ENCODE measurements at regions not wholly inside any gene's neighbourhood (a gene's known extent, or its start where the extent isn't known, plus 50 kb on each side); places are given as distances from the start of the nearest gene placed in this dataset.

DNA sequence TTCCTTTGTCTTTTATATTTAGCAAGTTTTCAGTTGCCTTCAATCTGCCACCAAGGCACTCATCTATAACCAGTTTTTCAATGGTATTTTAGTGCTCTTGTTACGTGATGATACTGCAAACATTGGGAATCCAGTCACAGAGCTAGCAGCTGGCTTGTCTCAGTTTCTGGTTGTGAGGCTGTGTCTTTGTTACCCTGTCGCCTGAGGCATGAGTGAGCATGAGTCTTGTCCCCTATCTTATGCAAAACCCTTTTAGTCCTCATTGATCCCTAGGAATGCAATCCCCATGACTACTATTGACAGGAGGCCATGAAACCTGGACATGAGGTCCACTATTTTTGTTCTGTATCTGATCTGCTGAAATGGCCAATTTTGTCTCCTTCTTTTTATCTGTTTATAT, 391.0 kb downstream of the LMO7 start:
- DNase-seq: no peak

DNA sequence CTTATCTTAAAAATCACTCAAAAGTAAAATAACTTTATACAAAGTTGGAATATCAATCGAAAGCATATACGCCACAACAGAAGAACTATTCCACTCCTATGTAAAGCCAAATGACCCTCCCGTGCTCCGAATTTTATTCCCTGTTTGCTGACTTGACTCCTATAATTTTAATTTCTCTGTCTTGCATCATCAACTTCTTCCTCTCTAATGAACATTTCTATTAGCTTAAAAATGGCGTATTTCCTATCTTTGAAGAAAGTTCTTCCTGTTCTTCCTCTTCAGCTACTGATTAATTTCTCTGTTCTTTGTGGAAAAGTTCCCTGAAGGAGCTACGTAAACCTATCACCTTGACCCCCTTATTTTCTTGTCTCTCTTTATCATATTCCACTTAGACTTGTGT, 389.3 kb downstream of the LMO7 start:
- no peak for DNase-seq

DNA sequence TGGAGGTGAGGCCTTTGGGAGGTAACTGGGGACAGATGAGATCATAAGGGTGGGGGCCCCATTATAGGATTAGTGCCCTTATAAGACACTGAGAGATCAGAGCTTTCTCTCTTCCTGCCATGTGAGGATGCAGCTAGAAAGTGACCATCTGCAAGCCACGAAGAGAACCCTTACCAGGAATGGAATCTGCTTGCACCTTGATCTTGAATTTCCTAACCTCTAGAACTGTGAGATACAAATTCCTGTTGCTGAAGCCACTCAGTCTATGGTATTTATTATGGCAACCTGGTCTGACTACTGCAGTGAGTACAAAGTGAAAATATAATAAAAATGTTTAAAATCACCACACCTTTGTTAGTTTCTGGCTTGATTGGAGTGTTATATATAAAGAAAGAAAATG, 388.0 kb downstream of the LMO7 start:
- DNase-seq: no peak

DNA sequence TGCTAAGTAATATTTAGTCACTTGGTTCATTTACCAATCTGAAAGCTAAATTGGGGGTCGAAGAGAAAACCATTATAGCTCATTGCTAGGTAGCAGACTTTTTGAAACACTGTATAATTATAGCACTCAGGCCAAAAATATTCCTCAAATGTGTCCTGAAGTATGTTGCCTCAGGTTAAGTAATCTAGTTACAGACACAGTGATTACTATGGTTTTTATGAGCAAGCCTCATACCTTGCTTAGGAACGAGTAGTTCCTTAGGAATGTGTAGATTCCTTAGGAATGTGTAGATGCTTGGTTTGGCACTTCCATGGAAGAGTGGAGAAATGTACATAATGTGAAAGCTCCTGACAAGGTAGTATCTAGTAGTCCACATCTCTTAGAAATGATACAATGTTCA, 387.5 kb downstream of the LMO7 start:
- no peak for DNase-seq

DNA sequence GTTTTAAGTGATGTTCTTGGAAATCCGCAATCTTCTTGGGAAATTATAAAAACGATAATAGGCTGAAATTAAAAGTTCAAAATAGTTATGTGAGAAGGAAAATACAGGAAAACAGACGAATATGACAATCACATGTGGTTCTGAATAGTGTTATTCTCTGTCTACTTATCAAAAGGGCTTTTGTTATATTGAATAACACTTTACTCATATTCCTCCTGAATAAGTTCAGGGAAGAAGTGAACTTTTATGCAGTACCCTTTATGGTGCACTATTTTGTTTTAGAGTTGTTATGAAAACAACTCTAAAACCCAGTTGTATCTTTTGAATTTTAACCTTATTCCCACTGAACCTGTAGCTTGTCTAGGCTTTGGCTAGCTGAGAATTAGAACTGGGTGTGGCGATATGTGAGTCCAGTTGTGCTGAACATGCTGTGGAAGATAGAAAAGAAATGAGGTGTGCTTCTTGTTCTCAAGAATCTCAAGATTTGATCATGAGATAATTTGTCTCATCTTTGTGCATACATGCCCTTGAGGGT, 384.4 kb downstream of the LMO7 start:
- DNase-seq: no peak

DNA sequence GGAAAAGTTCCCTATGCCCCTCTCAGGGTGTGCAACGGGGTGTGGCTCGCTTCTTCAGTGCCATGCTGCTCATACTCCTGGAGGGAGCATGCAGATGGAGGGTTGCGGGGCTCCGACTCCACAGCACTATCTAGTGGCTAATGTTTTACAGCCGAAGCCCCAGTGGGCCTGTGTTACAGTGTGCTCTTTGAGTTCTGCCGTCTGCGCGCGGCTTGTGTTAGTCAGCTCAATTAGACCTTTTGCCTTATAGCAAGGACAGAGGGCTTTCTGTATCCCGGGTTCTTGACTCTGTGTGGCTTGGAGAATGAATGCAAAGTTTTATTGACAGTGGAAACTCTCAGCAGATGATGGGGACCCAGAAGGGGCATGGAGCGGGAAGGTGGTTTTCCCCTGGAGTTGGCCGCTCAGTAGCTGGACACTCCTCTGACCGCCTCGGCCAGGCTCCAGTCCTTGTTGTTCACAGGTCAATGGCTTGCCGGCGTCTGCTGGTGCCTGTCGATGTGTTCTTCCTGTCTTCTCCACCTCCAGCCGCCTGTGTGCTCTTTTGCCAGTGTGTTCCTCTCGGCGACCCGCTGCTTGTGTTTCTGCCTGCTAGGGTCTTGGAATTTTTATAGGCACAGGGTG, 383.4 kb downstream of the LMO7 start:
- DNase-seq: no peak

DNA sequence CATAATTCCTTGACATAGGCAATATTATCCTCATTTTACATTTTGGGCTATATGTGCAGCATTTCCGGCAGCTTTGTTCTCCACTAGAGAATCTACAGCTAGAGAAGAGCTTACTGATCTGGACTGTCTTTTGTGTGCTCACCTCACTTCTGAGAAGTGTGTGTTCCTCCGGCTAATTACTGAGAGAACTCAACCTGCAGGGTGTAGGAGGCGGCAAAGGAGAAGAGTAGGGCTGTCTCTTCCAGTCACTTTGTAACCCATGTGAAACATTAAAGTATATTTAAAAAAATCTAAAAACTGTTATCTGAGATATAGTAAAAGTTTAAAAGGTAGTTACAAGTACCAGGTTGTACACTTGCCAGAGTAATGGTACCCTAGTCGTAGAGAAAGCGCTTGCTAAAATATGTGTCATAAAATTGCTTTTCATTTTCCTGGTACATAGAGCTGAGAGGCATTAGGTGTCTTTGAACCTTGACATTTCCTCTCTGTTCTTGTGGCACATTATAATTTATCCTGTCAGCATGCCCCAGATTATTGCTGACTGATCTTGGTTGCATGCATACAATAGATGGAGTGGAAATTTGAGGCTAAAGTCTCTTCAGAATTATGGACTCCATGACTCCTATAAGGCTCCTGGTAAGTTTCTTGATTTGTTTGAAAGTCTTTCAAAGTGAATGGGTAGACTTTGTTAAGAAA, 381.9 kb downstream of the LMO7 start:
- DNase-seq: no peak

DNA sequence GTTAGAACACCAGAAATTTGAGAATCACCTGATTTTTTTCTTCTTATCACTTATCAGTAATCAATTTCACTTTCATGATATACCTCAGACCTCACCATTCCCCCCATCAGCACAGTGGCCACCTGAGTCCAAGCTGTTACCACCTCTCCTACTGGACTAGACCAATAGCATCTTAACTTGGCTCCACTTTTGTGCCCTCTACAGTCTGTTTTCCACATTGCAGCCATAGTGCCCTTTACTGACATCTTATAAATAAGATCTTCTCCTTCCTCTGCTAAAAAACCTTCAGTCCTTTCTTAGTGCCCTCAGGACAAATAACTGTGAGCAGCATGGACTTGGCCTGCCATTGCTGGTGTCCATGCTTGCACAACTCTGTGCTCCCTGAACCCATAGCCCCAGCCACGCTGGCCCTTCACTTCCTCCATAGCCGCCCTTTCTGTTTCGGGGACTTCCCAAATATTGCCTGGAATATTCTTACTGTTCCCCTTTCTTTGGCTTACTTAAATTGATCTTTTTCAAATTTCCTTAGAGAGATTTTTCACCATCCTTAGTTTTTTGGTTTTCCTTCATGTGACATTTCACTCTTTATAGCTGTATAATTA, 380.8 kb downstream of the LMO7 start:
- peak; percentile 31 for DNase-seq

DNA sequence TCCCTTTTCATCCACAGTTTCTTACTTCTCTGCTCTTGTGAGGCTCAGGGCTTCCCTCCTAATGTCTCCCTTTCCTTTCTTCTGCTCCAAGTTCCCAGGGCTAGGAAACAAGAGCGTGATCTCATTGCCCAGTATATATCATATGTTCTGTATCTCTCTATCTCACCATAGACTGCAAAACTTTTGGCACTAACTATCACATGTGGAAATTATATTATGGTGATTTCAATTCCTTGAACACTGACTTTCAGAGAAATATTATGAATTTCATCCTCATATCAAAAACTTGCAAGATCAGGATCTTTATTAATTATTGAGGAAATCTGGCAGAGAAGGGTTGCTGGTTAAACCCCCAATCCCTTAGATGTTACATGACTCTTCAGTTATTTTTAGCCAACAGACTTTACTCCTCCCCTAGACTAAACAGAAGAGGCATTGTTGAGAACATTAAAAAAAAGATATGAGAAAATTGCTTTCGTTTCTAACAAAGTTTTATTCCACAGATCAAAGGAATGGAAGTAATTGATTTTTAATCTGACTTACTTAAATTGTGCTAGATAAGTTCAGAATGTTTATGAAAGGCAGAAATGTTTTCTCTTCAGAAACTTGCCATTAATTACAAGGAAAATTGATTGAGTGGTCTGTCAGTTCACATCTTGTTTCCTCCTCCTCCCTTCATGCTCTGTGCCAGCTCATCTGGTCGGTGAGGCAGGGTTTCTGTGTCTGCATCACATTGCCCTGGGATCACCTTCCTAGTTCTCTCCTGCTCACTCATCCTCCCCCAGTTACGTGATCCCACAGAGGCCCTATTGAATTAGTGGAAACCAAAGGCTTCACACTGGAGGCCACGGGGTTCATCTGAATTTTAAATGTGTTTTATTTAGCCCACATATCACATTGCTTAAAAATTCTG, 378.5 kb downstream of the LMO7 start:
- no peak for DNase-seq

DNA sequence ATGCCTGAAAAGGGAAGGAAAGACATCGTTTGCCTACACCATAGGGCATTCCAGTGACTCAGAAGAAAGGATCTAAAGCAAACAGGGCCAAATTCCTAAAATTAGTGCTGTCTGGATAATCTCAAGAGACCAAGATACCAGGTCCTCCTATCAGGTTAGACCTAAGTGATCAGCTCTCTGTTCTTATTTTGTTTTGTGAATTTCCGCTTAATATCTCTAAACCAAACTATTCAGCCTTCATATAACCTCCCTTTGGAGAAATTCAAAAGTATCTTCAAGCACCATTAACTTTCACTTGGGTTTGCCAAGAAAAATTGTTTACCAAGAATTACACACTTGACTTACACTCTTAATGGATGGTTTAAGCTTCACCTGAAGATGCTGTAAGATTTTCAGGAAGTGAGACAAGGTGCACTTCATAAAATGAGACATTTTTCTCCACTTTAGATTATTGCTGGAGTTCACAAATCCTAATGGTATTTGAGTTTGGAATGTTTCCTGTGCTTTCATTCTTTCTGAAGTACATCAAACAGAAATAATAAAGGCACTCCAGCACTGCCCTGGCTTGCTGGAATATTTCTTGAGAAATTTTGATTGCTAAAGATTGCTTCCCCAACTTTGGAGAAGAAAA, 376.1 kb downstream of the LMO7 start:
- no peak for DNase-seq

DNA sequence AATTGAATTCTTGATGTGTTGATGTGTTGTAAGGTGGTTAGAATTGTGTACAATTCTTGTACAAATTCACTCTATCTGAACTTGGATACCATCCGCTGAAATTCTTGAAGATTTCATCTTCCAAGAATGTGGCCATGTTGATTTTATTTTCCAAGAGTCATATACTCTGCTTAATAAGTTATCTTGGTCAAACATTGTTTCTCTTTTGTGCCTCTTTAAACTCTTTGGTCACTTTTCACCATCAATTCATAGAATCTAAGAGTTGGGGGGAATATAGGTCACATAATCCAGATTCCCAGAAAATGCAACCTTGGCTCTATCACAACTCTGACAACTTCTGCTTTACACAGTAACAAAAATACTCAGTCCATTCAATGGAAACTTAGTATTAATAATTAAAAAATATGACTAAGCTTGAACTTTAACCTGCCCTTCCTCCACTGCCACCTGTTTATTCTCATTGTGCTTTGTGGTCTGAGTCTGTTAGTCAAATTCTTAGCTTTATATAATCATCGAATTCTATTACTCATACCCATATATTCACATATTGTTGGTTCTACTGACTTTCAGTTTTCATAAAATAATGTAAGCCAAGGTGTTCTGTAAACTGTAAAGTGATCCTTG, 373.2 kb downstream of the LMO7 start:
- no peak for DNase-seq

DNA sequence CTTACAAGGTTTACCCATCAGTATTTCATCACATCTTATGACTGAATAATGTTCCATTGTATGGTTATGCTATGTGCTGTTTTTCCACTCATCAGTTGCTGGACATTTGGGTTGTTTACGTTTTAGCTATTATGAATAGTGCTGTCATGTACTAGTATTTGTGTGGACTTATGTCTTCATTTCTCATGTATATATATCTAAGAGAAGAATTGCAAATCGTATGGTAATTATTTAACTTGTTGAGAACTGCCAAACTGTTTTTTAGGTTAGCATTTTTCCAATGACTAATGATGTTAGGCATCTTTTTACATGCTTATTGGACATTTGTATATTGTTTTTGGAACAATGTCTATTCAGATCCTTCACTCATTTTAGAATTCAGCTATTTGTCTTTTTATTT, 368.3 kb downstream of the LMO7 start:
- DNase-seq: no peak

DNA sequence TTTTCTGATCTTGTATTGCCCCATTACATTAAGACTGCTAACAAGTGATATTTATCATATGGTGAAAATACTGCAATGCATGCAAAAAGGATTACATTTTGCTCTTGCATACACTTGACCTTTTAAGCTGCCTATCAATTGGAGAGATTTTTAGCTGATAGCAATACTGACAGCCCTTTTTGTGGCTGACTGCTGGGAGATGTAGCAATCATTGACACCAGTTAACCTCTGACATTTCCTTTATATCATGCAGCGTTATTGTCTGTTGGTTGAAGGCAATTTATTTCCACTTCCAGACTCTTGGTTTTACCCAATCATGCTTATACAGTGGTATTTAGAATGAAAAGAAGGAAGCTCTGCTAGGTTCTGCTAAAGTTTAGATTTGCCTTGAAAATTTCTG, 364.0 kb downstream of the LMO7 start:
- no peak for DNase-seq

DNA sequence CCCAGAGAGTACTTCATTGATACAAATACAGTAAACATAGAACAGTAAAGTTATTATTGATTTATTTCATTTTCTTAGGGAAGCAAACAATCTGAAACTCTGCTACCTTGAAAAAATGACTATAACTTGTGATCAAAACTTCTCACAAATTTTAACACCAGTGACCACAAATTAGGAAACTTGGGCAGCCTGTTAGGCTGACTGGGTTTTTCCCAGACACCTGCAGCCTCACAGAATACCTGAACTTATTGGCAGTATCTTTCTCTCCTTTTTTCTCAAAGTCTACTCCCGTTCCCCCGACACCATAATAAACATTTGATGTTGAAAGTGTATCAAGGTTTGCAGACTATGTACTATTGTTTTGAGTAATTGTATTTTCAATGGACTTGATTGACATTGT, 360.5 kb downstream of the LMO7 start:
- DNase-seq: no peak

DNA sequence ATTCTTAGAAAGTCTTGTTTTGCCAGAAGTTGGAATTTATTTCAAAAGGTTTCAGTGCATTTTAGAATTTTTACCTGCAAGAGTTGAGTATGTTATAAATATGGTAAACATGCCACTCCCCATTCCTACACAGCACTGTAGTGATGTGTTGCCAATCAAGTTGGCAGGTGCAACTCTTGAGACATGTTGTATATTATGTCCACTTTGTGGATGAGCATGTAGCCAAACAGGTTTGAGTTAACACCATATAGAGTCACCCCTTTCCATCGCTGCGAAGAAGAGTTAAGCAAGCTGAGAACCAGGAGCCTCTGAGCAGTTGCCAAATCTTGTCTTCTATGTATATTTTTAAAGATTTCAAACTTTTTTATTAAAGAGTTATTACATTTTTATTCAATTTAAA, 359.8 kb downstream of the LMO7 start:
- no peak for DNase-seq

DNA sequence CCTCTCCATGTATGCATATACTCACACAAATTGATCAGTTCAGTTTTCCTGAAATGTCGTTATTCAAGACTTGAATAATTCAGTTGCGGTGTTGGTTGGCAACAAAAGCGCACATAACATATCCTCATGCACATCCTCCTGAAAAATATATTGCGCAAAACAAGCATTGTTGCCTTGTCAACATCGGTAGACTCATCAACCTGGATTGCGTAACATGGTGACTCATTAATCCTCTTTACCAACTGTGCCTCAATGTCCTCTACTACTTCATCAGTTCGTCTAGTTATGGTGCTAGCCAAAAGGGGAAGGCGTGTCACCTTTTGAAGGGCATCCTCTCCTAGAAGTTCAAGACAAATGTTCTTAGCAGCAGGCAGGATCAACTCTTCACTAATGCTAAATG, 357.7 kb downstream of the LMO7 start:
- DNase-seq: no peak

DNA sequence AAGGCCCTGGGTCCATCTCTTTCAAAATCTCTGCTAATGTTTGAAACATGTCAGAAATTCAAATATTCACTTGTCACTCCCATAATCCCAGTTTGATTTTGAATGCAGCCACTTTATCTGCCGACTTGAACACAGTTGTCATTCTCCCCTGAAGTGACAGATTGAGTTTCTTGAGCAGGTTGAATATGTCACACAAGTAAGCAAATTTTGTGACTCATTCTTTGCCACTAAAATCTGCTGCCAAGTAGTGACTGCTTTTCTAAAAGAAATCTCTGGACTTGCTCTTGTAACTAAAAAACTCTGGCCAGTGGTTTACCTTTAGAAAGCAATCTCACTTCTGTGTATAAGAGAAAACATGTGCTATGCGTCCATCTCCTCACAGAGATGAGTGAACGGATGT, 357.1 kb downstream of the LMO7 start:
- no peak for DNase-seq

DNA sequence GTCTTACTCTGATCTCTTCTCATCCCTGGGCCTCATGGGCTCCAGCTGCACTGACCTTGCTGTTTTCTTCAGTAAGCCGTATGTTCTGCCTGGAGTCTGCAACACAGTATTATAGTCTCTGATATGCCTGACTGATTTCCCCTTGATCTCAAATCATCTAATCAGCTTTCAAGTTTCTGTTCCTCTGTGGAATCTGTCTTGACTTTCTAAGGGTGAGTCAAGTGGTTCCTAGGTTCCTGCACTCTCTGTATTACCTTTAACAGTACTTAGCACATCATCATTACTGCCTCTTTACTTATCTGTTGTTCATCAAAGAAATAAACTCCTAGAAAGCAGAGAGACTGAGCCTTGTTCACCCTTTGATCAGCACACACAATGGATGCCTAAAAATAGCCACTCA, 350.7 kb downstream of the LMO7 start:
- DNase-seq: no peak

DNA sequence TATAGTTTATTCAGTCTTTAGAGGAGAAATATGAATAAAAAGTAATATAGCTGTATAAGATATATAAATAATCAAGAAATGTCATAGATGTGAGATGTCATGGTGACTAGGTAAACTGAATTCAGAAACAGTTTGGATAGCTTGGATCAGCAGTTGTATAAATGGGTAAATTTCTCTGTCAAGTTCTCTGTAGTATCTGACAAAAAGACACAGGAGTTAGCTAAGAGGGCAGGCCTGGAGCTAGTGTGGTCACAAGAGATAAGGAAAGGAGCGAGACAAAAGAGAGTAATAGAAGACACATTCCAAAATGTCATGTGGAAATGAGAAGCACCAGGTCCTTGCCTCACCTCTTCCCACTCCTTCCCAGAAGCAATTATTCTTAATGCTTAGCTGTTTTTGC, 349.0 kb downstream of the LMO7 start:
- DNase-seq: no peak

DNA sequence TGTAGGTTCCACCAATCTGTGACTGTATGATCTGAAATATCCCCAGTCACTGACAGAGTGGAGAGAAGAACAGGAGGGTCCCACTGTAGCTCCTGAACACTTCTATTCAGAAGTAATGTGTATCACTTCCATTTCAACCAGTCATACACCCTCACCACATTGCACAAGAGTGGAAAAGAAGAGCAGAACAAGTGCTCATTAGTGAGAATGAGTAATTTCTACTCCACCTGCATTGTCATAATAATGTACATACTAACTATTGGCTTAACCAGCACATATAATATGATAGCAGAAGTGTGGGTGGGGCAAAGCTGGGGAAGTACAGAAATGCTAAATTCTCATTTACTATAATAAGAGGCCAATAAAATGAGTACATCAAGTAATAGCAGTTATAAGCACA, 342.7 kb downstream of the LMO7 start:
- no peak for DNase-seq

DNA sequence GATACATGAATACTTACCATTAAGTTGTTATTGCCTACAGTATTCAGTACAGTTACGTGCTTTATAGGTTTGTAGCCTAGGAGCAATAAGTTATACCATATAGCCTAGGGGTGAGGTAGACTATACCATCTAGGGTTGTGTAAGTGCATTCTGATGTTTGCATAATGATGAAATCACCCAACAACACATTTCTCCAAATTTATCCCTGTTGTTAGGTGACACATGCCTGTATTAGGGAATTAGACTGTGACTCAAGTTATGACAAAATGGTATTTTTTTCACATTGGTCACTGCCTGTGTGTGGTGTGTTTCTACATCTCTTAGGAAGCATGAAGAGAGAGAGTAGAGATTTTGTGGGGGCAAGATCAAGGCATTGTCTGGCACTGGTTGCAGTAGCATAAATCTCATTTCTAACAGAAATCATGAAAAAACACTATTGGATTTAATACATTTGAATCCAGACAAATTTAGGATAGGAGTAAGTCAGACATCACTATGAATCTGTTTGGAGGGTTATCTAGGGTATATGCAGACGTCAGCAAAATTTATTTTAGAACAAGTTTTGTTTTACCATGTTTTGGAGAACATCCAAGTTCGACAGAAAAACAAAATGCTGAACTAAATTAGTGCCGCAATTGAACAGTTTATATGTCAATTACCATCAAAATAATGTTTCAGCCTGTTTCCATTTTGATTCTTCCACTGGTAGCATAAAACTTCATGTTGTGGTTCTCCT, 332.1 kb downstream of the LMO7 start:
- no peak for DNase-seq

DNA sequence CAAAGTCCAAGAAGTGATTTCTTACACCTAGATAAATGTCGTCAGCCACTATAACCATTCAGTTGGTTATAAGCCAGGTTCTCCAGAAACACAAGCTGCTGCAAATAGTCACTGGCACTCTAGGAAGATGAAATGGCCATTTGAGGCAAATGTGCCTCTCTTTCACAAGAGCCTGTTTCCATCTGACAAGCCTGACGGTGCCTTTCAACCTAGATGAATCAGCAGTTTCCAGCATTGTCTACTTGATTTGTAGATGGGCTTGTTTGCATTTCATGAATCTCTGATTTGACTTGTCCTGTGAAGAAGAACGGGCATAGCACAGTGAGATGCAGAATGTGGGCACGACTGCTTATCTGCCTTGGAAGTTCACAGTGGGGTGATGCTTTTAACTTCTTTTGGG, 327.2 kb downstream of the LMO7 start:
- no peak for DNase-seq
